ENCODE measurements at regions not wholly inside any gene's neighbourhood (a gene's known extent, or its start where the extent isn't known, plus 50 kb on each side); places are given as distances from the start of the nearest gene placed in this dataset.

GRCh38 chr20:24795436-24795835, 153.6 kb upstream of the CST7 start:
- Mint-ChIP-seq H3K36me3 (no peaks in the 10 kb centered on the region), H3K9me3 (no peaks in the 10 kb centered on the region), H3K4me1 (no peaks in the 10 kb centered on the region), H3K27ac (no peak overlapping the region), H3K27me3 (no peaks in the 10 kb centered on the region), H3K4me3 (no peak overlapping the region)
- ATAC-seq (ENCODE audit: low read depth), result no peak
- no peak for DNase-seq (ENCODE audit: low spot score in 2 of 2)

GRCh38 chr20:24796236-24796635, 152.8 kb upstream of the CST7 start:
- H3K4me3 Mint-ChIP-seq, result no peak overlapping the region
- no peaks in the 10 kb centered on the region for H3K36me3 Mint-ChIP-seq
- H3K9me3 Mint-ChIP-seq, result no peaks in the 10 kb centered on the region
- H3K4me1 Mint-ChIP-seq, result no peaks in the 10 kb centered on the region
- H3K27me3 Mint-ChIP-seq, result no peaks in the 10 kb centered on the region
- H3K27ac Mint-ChIP-seq, result no peak overlapping the region
- ATAC-seq (ENCODE audit: low read depth) (no peak), DNase-seq (ENCODE audit: low spot score in 2 of 2) (no peak)

- H3K27me3 Mint-ChIP-seq, result peaks cover under 1% of the 10 kb centered on the region
- H3K9me3 Mint-ChIP-seq, result no peaks in the 10 kb centered on the region
- no peak for DNase-seq (ENCODE audit: low spot score in 2 of 2)
- no peaks in the 10 kb centered on the region for H3K4me1 Mint-ChIP-seq
- H3K4me3 Mint-ChIP-seq, result no peak overlapping the region
- no peak overlapping the region for H3K27ac Mint-ChIP-seq
- H3K36me3 Mint-ChIP-seq, result no peaks in the 10 kb centered on the region
- ATAC-seq (ENCODE audit: low read depth), result no peak
Measured at GRCh38 chr20:24797113-24797512, 152.0 kb upstream of the CST7 start.

- Mint-ChIP-seq H3K36me3 (no peaks in the 10 kb centered on the region), H3K9me3 (no peaks in the 10 kb centered on the region), H3K27ac (no peak overlapping the region), H3K4me3 (no peak overlapping the region), H3K4me1 (no peaks in the 10 kb centered on the region), H3K27me3 (peaks cover 2% of the 10 kb centered on the region)
- ATAC-seq (ENCODE audit: low read depth) (no peak), DNase-seq (ENCODE audit: low spot score in 2 of 2) (no peak)
Measured at GRCh38 chr20:24797745-24798655, 151.1 kb upstream of the CST7 start.

GRCh38 chr20:24798930-24799705, 150.0 kb upstream of the CST7 start:
- no peak for ATAC-seq (ENCODE audit: low read depth)
- H3K27me3 Mint-ChIP-seq, result peaks cover 2% of the 10 kb centered on the region
- H3K27ac Mint-ChIP-seq, result no peak overlapping the region
- H3K36me3 Mint-ChIP-seq, result no peaks in the 10 kb centered on the region
- no peak for DNase-seq (ENCODE audit: low spot score in 2 of 2)
- no peaks in the 10 kb centered on the region for H3K9me3 Mint-ChIP-seq
- H3K4me1 Mint-ChIP-seq, result no peaks in the 10 kb centered on the region
- no peak overlapping the region for H3K4me3 Mint-ChIP-seq

GRCh38 chr20:24799971-24800580, 149.0 kb upstream of the CST7 start:
- H3K4me1 Mint-ChIP-seq, result no peaks in the 10 kb centered on the region
- DNase-seq (ENCODE audit: low spot score in 2 of 2) (no peak), ATAC-seq (ENCODE audit: low read depth) (no peak)
- H3K4me3 Mint-ChIP-seq, result no peak overlapping the region
- no peaks in the 10 kb centered on the region for H3K9me3 Mint-ChIP-seq
- no peak overlapping the region for H3K27ac Mint-ChIP-seq
- H3K27me3 Mint-ChIP-seq, result peaks cover 2% of the 10 kb centered on the region
- no peaks in the 10 kb centered on the region for H3K36me3 Mint-ChIP-seq

GRCh38 chr20:24802286-24802820, 146.7 kb upstream of the CST7 start:
- ATAC-seq (ENCODE audit: low read depth), result no peak
- Mint-ChIP-seq H3K36me3 (no peaks in the 10 kb centered on the region), H3K27ac (no peak overlapping the region), H3K4me3 (no peak overlapping the region), H3K27me3 (peaks cover 2% of the 10 kb centered on the region), H3K4me1 (no peaks in the 10 kb centered on the region), H3K9me3 (no peaks in the 10 kb centered on the region)
- no peak for DNase-seq (ENCODE audit: low spot score in 2 of 2)

GRCh38 chr20:24804481-24805206, 144.4 kb upstream of the CST7 start:
- Mint-ChIP-seq H3K27ac (no peak overlapping the region), H3K27me3 (peaks cover 8% of the 10 kb centered on the region), H3K4me1 (no peaks in the 10 kb centered on the region), H3K9me3 (no peaks in the 10 kb centered on the region), H3K4me3 (no peak overlapping the region), H3K36me3 (no peaks in the 10 kb centered on the region)
- no peak for ATAC-seq (ENCODE audit: low read depth)
- no peak for DNase-seq (ENCODE audit: low spot score in 2 of 2)

DNA sequence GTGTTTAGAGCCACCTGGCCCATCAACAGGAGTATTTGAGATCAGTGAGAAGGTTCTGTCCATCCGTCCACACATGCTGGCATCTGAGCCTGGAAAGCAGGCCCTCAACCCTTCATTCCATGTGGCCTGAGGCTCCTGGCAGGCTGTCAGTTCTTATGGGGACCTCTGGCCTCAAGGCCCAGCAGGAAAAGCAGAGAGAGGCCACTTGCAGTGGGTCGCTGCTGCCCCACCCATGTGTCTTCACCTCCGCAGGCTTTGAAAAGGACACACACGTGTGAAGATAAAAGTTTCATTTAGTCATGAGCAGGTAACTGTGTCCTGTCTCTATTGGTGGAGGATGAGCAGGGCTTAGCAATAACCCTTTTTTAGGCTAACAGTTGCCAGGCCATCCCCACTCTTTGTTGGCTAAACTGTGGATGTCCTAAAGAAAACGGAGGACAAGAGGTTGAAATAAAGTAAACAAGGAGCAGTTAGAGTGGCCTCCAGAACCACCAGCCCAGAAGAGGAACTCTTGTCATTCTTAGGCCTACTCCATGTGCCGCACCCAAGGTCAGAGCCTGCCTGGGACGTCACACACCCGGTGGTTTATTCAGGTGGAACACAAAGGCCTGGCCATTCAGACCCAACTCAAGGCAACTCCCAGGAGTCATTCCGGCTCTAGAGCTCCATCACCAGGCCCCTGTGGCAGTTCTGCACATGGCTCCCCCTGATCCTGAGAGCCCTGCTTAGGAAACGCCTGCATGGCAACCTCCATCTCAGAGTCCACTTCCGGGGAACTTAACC, 143.4 kb upstream of the CST7 start:
- Mint-ChIP-seq H3K27ac (no peak overlapping the region), H3K4me3 (no peak overlapping the region), H3K9me3 (no peaks in the 10 kb centered on the region), H3K27me3 (peaks cover 8% of the 10 kb centered on the region), H3K4me1 (no peaks in the 10 kb centered on the region), H3K36me3 (no peaks in the 10 kb centered on the region)
- ATAC-seq (ENCODE audit: low read depth) (no peak), DNase-seq (ENCODE audit: low spot score in 2 of 2) (no peak)

DNA sequence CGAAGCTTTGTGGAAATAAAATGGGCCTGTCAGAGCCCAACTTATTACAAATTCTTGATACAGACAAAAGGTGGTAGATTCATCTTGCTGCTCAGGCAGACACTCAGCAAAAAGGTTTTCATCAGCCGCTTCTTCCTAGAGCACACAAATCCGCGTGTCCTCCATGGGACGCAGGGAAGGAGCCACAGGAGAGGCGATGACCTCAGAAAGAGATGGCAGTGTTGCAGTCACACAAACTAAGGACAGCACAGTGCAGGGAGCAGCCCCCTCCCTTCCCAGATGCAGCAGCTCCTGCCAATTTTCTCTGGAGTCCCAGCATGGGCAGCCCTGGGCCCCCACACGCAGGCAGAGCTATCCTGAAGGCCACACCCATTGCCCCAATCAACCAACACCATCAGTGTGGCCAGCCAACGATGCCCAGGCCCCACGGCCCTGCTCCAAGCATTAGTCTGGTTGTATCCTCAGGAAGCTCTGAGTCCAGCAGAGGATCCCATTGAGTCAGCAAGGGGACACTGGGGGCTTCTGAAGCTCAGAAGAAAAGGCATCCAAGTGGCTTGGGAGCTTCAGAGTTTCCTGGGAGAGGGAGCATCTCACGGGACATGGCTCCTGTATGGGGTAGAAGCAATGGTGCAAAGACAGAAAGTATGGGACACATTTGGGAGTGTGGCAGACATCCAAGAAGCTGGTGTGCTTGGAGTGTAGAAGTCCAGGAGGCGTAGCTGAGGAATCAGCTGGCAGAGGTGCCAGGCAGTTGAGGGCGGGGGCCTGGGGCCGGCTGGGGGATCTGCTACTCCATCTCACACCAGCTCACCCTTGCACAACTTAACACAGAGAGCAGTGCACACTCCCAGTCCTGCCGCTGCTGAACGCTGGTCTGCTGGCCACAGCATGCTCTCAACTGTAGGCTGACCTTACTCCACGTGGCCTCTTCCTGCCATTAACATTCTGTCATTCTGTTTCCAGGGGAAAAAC, 142.1 kb upstream of the CST7 start:
- DNase-seq (ENCODE audit: low spot score in 2 of 2) (no peak), ATAC-seq (ENCODE audit: low read depth) (no peak)
- H3K4me1 Mint-ChIP-seq, result no peaks in the 10 kb centered on the region
- no peaks in the 10 kb centered on the region for H3K9me3 Mint-ChIP-seq
- H3K27me3 Mint-ChIP-seq, result peaks cover 8% of the 10 kb centered on the region
- no peaks in the 10 kb centered on the region for H3K36me3 Mint-ChIP-seq
- no peak overlapping the region for H3K4me3 Mint-ChIP-seq
- H3K27ac Mint-ChIP-seq, result no peak overlapping the region

- DNase-seq (ENCODE audit: low spot score in 2 of 2), result no peak
- Mint-ChIP-seq H3K9me3 (peaks cover 3% of the 10 kb centered on the region), H3K27ac (no peak overlapping the region), H3K4me1 (no peaks in the 10 kb centered on the region), H3K4me3 (no peak overlapping the region), H3K36me3 (no peaks in the 10 kb centered on the region), H3K27me3 (peaks cover 6% of the 10 kb centered on the region)
- ATAC-seq (ENCODE audit: low read depth), result no peak
Measured at GRCh38 chr20:24808616-24809015, 140.5 kb upstream of the CST7 start.

DNA sequence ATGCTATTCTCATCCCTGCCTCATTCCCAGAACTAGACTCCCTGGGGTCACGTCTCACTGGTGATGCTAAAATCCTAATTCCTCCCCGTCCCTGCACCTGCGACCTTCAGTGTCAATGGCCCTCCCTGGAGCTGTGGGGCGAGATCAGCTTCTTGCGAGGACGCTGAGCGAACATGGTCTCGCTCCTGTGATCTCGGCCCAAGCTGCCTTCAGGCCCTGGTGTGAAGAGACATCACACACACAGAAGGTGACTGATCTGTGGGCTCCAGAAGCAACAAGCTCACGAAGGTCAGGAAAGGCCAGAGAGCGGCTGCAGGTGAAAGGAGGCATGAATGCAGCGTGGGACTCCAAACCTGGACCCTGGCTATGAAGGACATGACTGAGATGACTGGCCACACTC, 139.5 kb upstream of the CST7 start:
- peaks cover 3% of the 10 kb centered on the region for H3K9me3 Mint-ChIP-seq
- no peaks in the 10 kb centered on the region for H3K36me3 Mint-ChIP-seq
- no peaks in the 10 kb centered on the region for H3K4me1 Mint-ChIP-seq
- no peak overlapping the region for H3K27ac Mint-ChIP-seq
- DNase-seq (ENCODE audit: low spot score in 2 of 2) (no peak), ATAC-seq (ENCODE audit: low read depth) (no peak)
- no peak overlapping the region for H3K4me3 Mint-ChIP-seq
- H3K27me3 Mint-ChIP-seq, result peaks cover 6% of the 10 kb centered on the region

All from memory B cell (primary cell).